GM23338 (cell line): ENCODE measurements at regions not wholly inside any gene's neighbourhood (a gene's known extent, or its start where the extent isn't known, plus 50 kb on each side); places are given as distances from the start of the nearest gene placed in this dataset.

Experiments
- ATAC-seq: fragments of 200-7000 bp; cut with Tn5 transposase; 3 replicates; pipeline ENCODE4 v1.9.1; 2020
- DNase-seq: peaks from one replicate; pipeline ENCODE4 v3.0.0-alpha.2; 2015; ENCODE audit warnings: low spot score
- H2AFZ ChIP-seq: fragments of 200-600 bp; sonication (generic); 2 replicates; pipeline ENCODE4 v1.8.0; 2016; ENCODE audit warnings: antibody characterized with exemption, mild to moderate bottlenecking, moderate library complexity
- H3F3A ChIP-seq: fragments of 200-600 bp; sonication (generic); replicated peaks from 2 replicates; pipeline ENCODE4 v1.8.0; 2017; ENCODE audit warnings: antibody characterized with exemption, mixed run types, low read depth
- H3K27ac ChIP-seq: fragments of 200-600 bp; sonication (generic); 2 replicates; pipeline ENCODE4 v1.6.1; 2016; ENCODE audit warnings: low read depth
- H3K27me3 ChIP-seq: fragments of 200-600 bp; sonication (generic); 2 replicates; pipeline ENCODE4 v1.8.0; 2016; ENCODE audit warnings: mild to moderate bottlenecking, mixed run types, moderate library complexity; ENCODE audit not compliant: insufficient read depth
- H3K36me3 ChIP-seq: fragments of 200-600 bp; sonication (generic); 2 replicates; pipeline ENCODE4 v1.8.0; 2016; ENCODE audit warnings: mild to moderate bottlenecking; ENCODE audit not compliant: insufficient read depth
- H3K4me1 ChIP-seq: fragments of 200-600 bp; sonication (generic); 2 replicates; pipeline ENCODE4 v1.8.0; 2016; ENCODE audit warnings: mild to moderate bottlenecking, moderate library complexity; ENCODE audit not compliant: insufficient read depth
- H3K4me2 ChIP-seq: fragments of 200-600 bp; sonication (generic); 2 replicates; pipeline ENCODE4 v1.7.1; 2017; ENCODE audit warnings: mixed run types
- H3K4me3 ChIP-seq: fragments of 200-600 bp; sonication (generic); 2 replicates; pipeline ENCODE4 v1.6.1; 2016; ENCODE audit warnings: mixed run types
- H3K79me2 ChIP-seq: fragments of 200-600 bp; sonication (generic); replicated peaks from 2 replicates; pipeline ENCODE4 v1.8.0; 2017; ENCODE audit warnings: mild to moderate bottlenecking; ENCODE audit not compliant: insufficient read depth
- H3K9me2 ChIP-seq: fragments of 200-600 bp; sonication (generic); 2 replicates; pipeline ENCODE4 v1.8.0; 2017; ENCODE audit not compliant: insufficient read depth
- H4K20me1 ChIP-seq: fragments of 200-600 bp; sonication (generic); replicated peaks from 2 replicates; pipeline ENCODE4 v1.8.0; 2017; ENCODE audit warnings: mild to moderate bottlenecking; ENCODE audit not compliant: insufficient read depth
- H3K27ac Mint-ChIP-seq: 2 replicates; pipeline ENCODE4 v1.8.0; 2020; ENCODE audit warnings: inconsistent platforms, mild to moderate bottlenecking, moderate library complexity, mixed read lengths
- H3K27me3 Mint-ChIP-seq: 3 replicates; pipeline ENCODE4 v1.8.0; 2022; ENCODE audit warnings: low read depth, mild to moderate bottlenecking, moderate library complexity, mixed read lengths, inconsistent platforms; ENCODE audit not compliant: insufficient read depth, poor library complexity
- H3K36me3 Mint-ChIP-seq: 3 replicates; pipeline ENCODE4 v1.8.0; 2021; ENCODE audit warnings: low read depth, mild to moderate bottlenecking, inconsistent platforms, moderate library complexity, mixed read lengths
- H3K4me1 Mint-ChIP-seq: 3 replicates; pipeline ENCODE4 v1.8.0; 2020; ENCODE audit warnings: mild to moderate bottlenecking, inconsistent platforms, mixed read lengths
- H3K4me3 Mint-ChIP-seq: 3 replicates; pipeline ENCODE4 v1.8.0; 2021; ENCODE audit warnings: moderate library complexity, mild to moderate bottlenecking, inconsistent platforms, mixed read lengths
- H3K9me3 Mint-ChIP-seq: 3 replicates; pipeline ENCODE4 v1.8.0; 2020; ENCODE audit warnings: moderate library complexity, mild to moderate bottlenecking, inconsistent platforms, mixed read lengths
- CREB1 ChIP-seq: fragments of 250-450 bp; sonication (Bioruptor Pico); IDR thresholded peaks from 2 replicates; pipeline ENCODE4 v1.5.0; 2020; ENCODE audit warnings: low read depth, mild to moderate bottlenecking, moderate library complexity
- ETS1 ChIP-seq: IDR thresholded peaks from 2 replicates; pipeline ENCODE4 v1.6.1; 2016; ENCODE audit warnings: antibody characterized with exemption
- EZH2 ChIP-seq: fragments of 200-600 bp; sonication (generic); IDR thresholded peaks from one replicate; pipeline ENCODE4 v1.8.0; 2017; ENCODE audit warnings: antibody characterized with exemption, mild to moderate bottlenecking, low read depth; ENCODE audit not compliant: unreplicated experiment
- EZH2phosphoT487 ChIP-seq: fragments of 200-600 bp; sonication (generic); IDR thresholded peaks from one replicate; pipeline ENCODE4 v1.8.1; 2018; ENCODE audit warnings: antibody characterized with exemption; ENCODE audit not compliant: unreplicated experiment
- JUNB ChIP-seq: IDR thresholded peaks from one replicate; pipeline ENCODE4 v1.6.1; 2016; ENCODE audit warnings: antibody characterized with exemption; ENCODE audit not compliant: unreplicated experiment
- NANOG ChIP-seq: IDR thresholded peaks from 2 replicates; pipeline ENCODE4 v1.6.1; 2016; ENCODE audit warnings: antibody characterized with exemption, borderline replicate concordance
- POLR2AphosphoS5 ChIP-seq: IDR thresholded peaks from 2 replicates; pipeline ENCODE4 v1.6.1; 2016; ENCODE audit warnings: antibody characterized with exemption, low read depth
- STAT1 ChIP-seq: IDR thresholded peaks from one replicate; pipeline ENCODE4 v1.6.1; 2016; ENCODE audit warnings: antibody characterized with exemption; ENCODE audit not compliant: unreplicated experiment
- ZNF114 ChIP-seq: fragments of 250-450 bp; sonication (Bioruptor Pico); IDR thresholded peaks from 2 replicates; pipeline ENCODE4 v1.5.0; 2020; ENCODE audit warnings: mild to moderate bottlenecking, moderate library complexity
- TF ChIP-seq, protein P1 (sequence below), 2 experiments: fragments of 200-600 bp in 1 of 2; sonication (generic) in 1 of 2; conservative IDR thresholded peaks; 2 replicates each; pipeline versions ENCODE4 v1.5.1 to v1.6.1; 2016 to 2017; ENCODE audit warnings: antibody characterized with exemption in 2 of 2, low read depth in 2 of 2, mild to moderate bottlenecking in 2 of 2, moderate library complexity in 1 of 2
- TF ChIP-seq, protein P2 (sequence below): IDR thresholded peaks from one replicate; pipeline ENCODE4 v1.6.1; 2018; ENCODE audit warnings: antibody characterized with exemption; ENCODE audit not compliant: unreplicated experiment

- Histone ChIP-seq H3K27ac (no peak overlapping the region), H3K79me2 (no peaks in the 10 kb centered on the region), H3K4me2 (no peak overlapping the region), H2AFZ (no peak overlapping the region; the same call in 1 of the 2 replicates), H3K27me3 (no peaks in the 10 kb centered on the region), H3K4me3 (no peak overlapping the region), H4K20me1 (no peaks in the 10 kb centered on the region), H3K9me2 (peaks cover 5% of the 10 kb centered on the region; the same call in 1 of the 2 replicates), H3F3A (no peaks in the 10 kb centered on the region), H3K4me1 (no peaks in the 10 kb centered on the region), H3K36me3 (no peaks in the 10 kb centered on the region)
- Mint-ChIP-seq H3K27me3 (peaks cover 6% of the 10 kb centered on the region), H3K27ac (no peak overlapping the region), H3K4me1 (peaks cover 3% of the 10 kb centered on the region; the same call in 1 of the 3 replicates), H3K4me3 (no peak overlapping the region), H3K36me3 (no peaks in the 10 kb centered on the region), H3K9me3 (no peaks in the 10 kb centered on the region)
- no peak for DNase-seq
- ATAC-seq: no peak
- TF ChIP-seq ZNF114 (no peak), POLR2AphosphoS5 (no peak), CREB1 (CRISPR knock-in tag) (no peak), STAT1 (no peak), EZH2phosphoT487 (no peak), EZH2 (no peak), ETS1 (no peak), NANOG (no peak), JUNB (no peak)
- TF ChIP-seq, protein P1, sequence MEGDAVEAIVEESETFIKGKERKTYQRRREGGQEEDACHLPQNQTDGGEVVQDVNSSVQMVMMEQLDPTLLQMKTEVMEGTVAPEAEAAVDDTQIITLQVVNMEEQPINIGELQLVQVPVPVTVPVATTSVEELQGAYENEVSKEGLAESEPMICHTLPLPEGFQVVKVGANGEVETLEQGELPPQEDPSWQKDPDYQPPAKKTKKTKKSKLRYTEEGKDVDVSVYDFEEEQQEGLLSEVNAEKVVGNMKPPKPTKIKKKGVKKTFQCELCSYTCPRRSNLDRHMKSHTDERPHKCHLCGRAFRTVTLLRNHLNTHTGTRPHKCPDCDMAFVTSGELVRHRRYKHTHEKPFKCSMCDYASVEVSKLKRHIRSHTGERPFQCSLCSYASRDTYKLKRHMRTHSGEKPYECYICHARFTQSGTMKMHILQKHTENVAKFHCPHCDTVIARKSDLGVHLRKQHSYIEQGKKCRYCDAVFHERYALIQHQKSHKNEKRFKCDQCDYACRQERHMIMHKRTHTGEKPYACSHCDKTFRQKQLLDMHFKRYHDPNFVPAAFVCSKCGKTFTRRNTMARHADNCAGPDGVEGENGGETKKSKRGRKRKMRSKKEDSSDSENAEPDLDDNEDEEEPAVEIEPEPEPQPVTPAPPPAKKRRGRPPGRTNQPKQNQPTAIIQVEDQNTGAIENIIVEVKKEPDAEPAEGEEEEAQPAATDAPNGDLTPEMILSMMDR (conservative IDR thresholded peaks at IDR 0.05; ENCODE audit: low read depth in 2 of 2): no peak
These were observed 108.2 kb downstream of the RRM1 start for GRCh38 chr11:4202749-4203148.

DNA sequence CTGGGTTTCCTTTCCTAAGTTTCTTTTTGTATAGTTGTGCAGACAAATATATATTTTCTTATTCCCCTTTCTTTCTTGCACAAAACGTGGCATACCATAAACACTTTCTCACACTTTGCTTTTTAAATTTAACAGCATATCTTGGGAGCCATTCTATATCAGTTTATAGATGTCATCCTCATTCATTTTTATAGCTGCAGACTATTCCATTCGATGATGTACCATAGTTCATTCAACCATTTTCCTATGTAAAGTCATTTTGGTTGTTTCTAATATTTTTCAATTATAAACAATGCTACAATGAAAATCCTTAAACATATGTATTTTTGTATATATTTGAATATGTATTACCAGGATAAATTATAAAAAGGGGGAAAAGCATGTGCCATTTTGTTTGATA lies 102.5 kb downstream of the RRM1 start:
- H3K27ac ChIP-seq: no peak overlapping the region
- TF ChIP-seq STAT1 (no peak), EZH2 (no peak), ZNF114 (no peak), NANOG (no peak), JUNB (no peak), CREB1 (CRISPR knock-in tag) (no peak), EZH2phosphoT487 (no peak)
- TF ChIP-seq, protein P1 (conservative IDR thresholded peaks at IDR 0.05; ENCODE audit: low read depth in 2 of 2): no peak
- TF ChIP-seq, protein P2, sequence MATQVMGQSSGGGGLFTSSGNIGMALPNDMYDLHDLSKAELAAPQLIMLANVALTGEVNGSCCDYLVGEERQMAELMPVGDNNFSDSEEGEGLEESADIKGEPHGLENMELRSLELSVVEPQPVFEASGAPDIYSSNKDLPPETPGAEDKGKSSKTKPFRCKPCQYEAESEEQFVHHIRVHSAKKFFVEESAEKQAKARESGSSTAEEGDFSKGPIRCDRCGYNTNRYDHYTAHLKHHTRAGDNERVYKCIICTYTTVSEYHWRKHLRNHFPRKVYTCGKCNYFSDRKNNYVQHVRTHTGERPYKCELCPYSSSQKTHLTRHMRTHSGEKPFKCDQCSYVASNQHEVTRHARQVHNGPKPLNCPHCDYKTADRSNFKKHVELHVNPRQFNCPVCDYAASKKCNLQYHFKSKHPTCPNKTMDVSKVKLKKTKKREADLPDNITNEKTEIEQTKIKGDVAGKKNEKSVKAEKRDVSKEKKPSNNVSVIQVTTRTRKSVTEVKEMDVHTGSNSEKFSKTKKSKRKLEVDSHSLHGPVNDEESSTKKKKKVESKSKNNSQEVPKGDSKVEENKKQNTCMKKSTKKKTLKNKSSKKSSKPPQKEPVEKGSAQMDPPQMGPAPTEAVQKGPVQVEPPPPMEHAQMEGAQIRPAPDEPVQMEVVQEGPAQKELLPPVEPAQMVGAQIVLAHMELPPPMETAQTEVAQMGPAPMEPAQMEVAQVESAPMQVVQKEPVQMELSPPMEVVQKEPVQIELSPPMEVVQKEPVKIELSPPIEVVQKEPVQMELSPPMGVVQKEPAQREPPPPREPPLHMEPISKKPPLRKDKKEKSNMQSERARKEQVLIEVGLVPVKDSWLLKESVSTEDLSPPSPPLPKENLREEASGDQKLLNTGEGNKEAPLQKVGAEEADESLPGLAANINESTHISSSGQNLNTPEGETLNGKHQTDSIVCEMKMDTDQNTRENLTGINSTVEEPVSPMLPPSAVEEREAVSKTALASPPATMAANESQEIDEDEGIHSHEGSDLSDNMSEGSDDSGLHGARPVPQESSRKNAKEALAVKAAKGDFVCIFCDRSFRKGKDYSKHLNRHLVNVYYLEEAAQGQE: no peak
- no peaks in the 10 kb centered on the region; the same call in 1 of the 2 replicates for H3K9me2 ChIP-seq
- no peaks in the 10 kb centered on the region for H3K36me3 ChIP-seq
- no peaks in the 10 kb centered on the region for H3K4me1 ChIP-seq
- Mint-ChIP-seq H3K9me3 (no peaks in the 10 kb centered on the region), H3K27me3 (peaks cover 3% of the 10 kb centered on the region), H3K4me3 (no peak overlapping the region), H3K27ac (no peak overlapping the region), H3K36me3 (no peaks in the 10 kb centered on the region), H3K4me1 (no peaks in the 10 kb centered on the region)
- H3K4me2 ChIP-seq: no peak overlapping the region
- no peaks in the 10 kb centered on the region for H4K20me1 ChIP-seq
- no peaks in the 10 kb centered on the region for H3K27me3 ChIP-seq
- H3F3A ChIP-seq: no peaks in the 10 kb centered on the region
- no peak overlapping the region for H3K4me3 ChIP-seq
- ATAC-seq (no peak), DNase-seq (no peak)
- H3K79me2 ChIP-seq: no peaks in the 10 kb centered on the region
- no peak overlapping the region for H2AFZ ChIP-seq
